ENCODE measurements at regions not wholly inside any gene's neighbourhood (a gene's known extent, or its start where the extent isn't known, plus 50 kb on each side); places are given as distances from the start of the nearest gene placed in this dataset.

DNA sequence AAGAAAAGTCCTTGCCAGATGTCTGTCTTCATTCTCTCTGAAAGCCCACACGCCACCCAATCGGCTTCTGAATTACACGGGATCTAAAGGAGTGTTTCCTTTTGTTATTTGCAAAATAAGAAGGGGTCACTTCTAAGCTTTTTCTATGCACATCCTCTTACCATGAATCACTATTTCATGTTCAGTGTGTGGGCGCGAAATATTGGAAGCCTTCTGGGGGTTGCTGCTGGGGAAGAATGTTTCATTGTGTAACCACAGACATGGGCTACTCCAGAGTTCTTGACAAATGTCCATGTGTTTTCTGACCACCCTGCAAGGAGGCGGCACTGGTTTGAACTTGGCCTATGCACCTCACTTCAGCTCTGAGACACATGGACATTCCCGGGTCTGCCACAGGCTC is 133.6 kb upstream of the APCDD1 start:
- TF ChIP-seq POLR2A (IDR thresholded peaks at IDR 0.05), result no peak
- TF ChIP-seq, protein P1, sequence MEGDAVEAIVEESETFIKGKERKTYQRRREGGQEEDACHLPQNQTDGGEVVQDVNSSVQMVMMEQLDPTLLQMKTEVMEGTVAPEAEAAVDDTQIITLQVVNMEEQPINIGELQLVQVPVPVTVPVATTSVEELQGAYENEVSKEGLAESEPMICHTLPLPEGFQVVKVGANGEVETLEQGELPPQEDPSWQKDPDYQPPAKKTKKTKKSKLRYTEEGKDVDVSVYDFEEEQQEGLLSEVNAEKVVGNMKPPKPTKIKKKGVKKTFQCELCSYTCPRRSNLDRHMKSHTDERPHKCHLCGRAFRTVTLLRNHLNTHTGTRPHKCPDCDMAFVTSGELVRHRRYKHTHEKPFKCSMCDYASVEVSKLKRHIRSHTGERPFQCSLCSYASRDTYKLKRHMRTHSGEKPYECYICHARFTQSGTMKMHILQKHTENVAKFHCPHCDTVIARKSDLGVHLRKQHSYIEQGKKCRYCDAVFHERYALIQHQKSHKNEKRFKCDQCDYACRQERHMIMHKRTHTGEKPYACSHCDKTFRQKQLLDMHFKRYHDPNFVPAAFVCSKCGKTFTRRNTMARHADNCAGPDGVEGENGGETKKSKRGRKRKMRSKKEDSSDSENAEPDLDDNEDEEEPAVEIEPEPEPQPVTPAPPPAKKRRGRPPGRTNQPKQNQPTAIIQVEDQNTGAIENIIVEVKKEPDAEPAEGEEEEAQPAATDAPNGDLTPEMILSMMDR (IDR thresholded peaks at IDR 0.05), result no peak
- intact Hi-C loops (cut with DNase I), result no loop called here
- WGBS, 2 donors, result 76 to 89% methylated on average over 7 of the region's 7 CpGs

DNA sequence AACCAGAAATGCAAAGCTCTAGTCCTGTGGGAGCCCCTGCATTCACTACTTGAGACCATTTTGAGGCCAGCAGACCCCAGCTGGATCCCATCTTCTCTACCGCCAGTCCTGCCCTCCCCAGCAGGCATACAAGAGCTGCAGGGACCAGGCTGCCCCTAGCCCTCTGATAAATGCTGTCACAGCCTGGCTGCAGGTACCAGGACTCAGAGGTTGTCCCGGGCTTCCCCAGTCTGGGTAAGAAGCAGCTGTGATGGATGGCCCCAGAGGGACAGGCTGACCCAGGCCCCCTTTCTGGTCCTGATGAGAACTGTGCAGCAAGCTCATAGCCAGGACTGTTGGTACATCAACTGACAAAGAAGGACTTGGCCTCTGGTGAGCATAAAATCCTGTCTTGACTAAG is 132.9 kb upstream of the APCDD1 start:
- no peaks in the 10 kb centered on the region for H3K4me1 ChIP-seq
- H3K4me3 ChIP-seq (replicated peaks in 1 of 3), result no peak overlapping the region
- no peaks in the 10 kb centered on the region for H3K9me3 ChIP-seq
- TF ChIP-seq, protein P1 (IDR thresholded peaks at IDR 0.05), result no peak
- TF ChIP-seq POLR2A (IDR thresholded peaks at IDR 0.05), result no peak
- DNase-seq, result no peak
- H3K27me3 ChIP-seq, result no peaks in the 10 kb centered on the region
- intact Hi-C loops (cut with DNase I), result no loop called here
- 86 to 100% methylated on average over 1 to 2 of the region's 2 CpGs for WGBS, 2 donors
- no peak overlapping the region for H3K27ac ChIP-seq
- no peaks in the 10 kb centered on the region for H3K36me3 ChIP-seq

More for the DNA sequence above, 133.6 kb upstream of the APCDD1 start:
- H3K4me1 ChIP-seq, result no peaks in the 10 kb centered on the region
- H3K27ac ChIP-seq, result no peak overlapping the region
- no peaks in the 10 kb centered on the region for H3K27me3 ChIP-seq
- DNase-seq, result no peak
- no peak overlapping the region for H3K4me3 ChIP-seq (replicated peaks in 1 of 3)
- H3K36me3 ChIP-seq, result no peaks in the 10 kb centered on the region
- H3K9me3 ChIP-seq, result no peaks in the 10 kb centered on the region

DNA sequence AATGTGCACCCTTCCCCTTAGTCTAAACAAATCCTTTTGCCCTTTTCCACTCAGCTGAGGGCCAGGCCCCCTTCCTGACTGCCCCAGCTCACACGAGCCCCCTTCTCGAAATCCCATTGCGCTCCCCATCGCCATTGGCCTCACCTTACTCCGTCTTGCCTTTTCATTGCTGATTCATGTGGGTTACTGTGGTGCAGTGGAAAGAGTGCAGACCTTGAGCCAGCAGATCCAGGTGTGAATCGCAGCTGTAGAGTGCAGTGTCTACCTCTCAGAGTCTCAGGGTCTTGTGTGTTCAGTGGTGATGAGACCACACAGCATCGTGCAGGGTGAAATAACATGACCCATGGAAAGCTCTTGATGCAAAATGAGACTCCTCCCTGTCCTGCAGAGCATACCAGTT is 132.4 kb upstream of the APCDD1 start:
- H3K9me3 ChIP-seq, result no peaks in the 10 kb centered on the region
- WGBS, 2 donors, result 88 to 90% methylated on average over 7 of the region's 7 CpGs
- no peak overlapping the region for H3K4me3 ChIP-seq (replicated peaks in 1 of 3)
- H3K27me3 ChIP-seq, result no peaks in the 10 kb centered on the region
- H3K36me3 ChIP-seq, result no peaks in the 10 kb centered on the region
- intact Hi-C loops (cut with DNase I), result no loop called here
- no peak for DNase-seq
- TF ChIP-seq, protein P1 (IDR thresholded peaks at IDR 0.05), result no peak
- TF ChIP-seq POLR2A (IDR thresholded peaks at IDR 0.05), result no peak
- H3K4me1 ChIP-seq, result no peaks in the 10 kb centered on the region
- H3K27ac ChIP-seq, result no peak overlapping the region

DNA sequence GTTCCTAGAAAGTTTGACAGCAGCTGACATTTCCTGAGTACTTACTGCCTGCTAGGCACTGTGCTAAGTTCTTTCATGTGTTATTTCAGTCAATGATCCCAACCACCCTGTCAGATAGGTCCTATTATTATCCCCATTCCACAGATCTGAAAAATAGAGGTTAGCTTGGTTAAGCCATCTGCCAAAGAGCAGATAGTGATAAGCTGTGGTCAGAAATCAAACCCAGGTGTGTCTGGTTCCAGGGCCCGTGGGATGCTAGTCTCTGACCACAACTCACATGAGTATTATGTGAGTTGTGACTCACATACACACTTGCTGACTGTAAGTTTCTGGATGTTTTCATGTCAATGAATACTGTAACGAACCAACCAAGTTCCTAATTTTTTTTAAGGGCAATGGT is 132.0 kb upstream of the APCDD1 start:
- Histone ChIP-seq H3K27ac (no peak overlapping the region), H3K4me1 (no peaks in the 10 kb centered on the region), H3K9me3 (no peaks in the 10 kb centered on the region), H3K36me3 (no peaks in the 10 kb centered on the region), H3K4me3 (replicated peaks in 1 of 3) (no peak overlapping the region), H3K27me3 (no peaks in the 10 kb centered on the region)
- WGBS, 2 donors, result 90 to 98% methylated on average over 2 of the region's 2 CpGs
- intact Hi-C loops (cut with DNase I), result no loop called here
- no peak for DNase-seq
- no peak for TF ChIP-seq POLR2A (IDR thresholded peaks at IDR 0.05)
- TF ChIP-seq, protein P1 (IDR thresholded peaks at IDR 0.05), result no peak

DNA sequence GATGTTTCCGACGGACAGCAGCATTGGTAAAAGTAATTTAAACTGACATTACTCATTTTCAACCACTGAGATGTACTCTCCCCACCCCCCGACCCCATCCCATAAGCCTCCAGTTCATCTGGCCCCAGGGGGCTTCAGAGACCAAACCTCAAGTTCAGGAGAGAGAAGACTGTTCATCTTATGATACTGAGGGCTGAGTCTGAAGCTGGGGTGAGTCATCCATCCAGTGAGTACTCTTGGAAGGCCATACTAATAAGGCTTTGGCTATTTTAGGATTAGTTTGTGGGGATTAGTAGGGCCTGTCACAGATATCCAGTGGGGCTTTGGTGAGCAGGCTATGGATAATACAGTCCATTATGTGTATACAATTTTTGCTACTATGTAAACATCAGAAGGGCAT is 125.3 kb upstream of the APCDD1 start:
- no peaks in the 10 kb centered on the region for H3K27me3 ChIP-seq

More for the DNA sequence above, 125.3 kb upstream of the APCDD1 start:
- 73 to 87% methylated on average over 3 of the region's 3 CpGs for WGBS, 2 donors
- TF ChIP-seq, protein P1 (IDR thresholded peaks at IDR 0.05), result no peak
- no peak for TF ChIP-seq POLR2A (IDR thresholded peaks at IDR 0.05)
- DNase-seq, result no peak
- intact Hi-C loops (cut with DNase I), result no loop called here
- H3K27ac ChIP-seq, result no peak overlapping the region
- H3K9me3 ChIP-seq, result no peaks in the 10 kb centered on the region
- H3K4me1 ChIP-seq, result no peaks in the 10 kb centered on the region
- no peaks in the 10 kb centered on the region for H3K36me3 ChIP-seq
- no peak overlapping the region for H3K4me3 ChIP-seq (replicated peaks in 1 of 3)
